ENCODE measurements at regions not wholly inside any gene's neighbourhood (a gene's known extent, or its start where the extent isn't known, plus 50 kb on each side); places are given as distances from the start of the nearest gene placed in this dataset.
A peak's percentile ranks its signal among the peaks of the same experiment; 100 is the strongest.

GRCh38 chr7:36082216-36082615 is 70.8 kb upstream of the EEPD1 start:
- no peak overlapping the region for H2AFZ ChIP-seq (ENCODE audit: low read length)
- H3K14ac ChIP-seq (ENCODE audit: low read length) = no peak overlapping the region
- no peaks in the 10 kb centered on the region for H3K79me1 ChIP-seq (ENCODE audit: low read depth, low read length)
- H2AK5ac ChIP-seq (ENCODE audit: low read depth, low read length) = no peak overlapping the region
- H4K8ac ChIP-seq (ENCODE audit: low read depth, low read length) = no peak overlapping the region
- H2BK12ac ChIP-seq (ENCODE audit: low read length) = no peak overlapping the region
- no peak overlapping the region for H2BK120ac ChIP-seq (ENCODE audit: low read depth, low read length)
- no peak overlapping the region for H3K23ac ChIP-seq (ENCODE audit: low read depth, low read length, poor library complexity)
- H3K4me2 ChIP-seq (ENCODE audit: insufficient read depth, low read length, poor library complexity, severe bottlenecking) = no peak overlapping the region
- H3K9ac ChIP-seq (ENCODE audit: low read depth, low read length, poor library complexity) = no peak overlapping the region
- H3K27ac ChIP-seq (replicated peaks; ENCODE audit: low read length) = no peak overlapping the region
- no peak overlapping the region for H2BK5ac ChIP-seq (ENCODE audit: low read length)
- no peaks in the 10 kb centered on the region for H3K36me3 ChIP-seq (replicated peaks in 1 of 2; ENCODE audit: control insufficient read depth in 2 of 2, insufficient read depth in 2 of 2, low read length in 2 of 2)
- no peak overlapping the region for H3K4me3 ChIP-seq (ENCODE audit: low read length in 2 of 2)
- no peak overlapping the region for H4K91ac ChIP-seq (ENCODE audit: low read depth, low read length, poor library complexity)
- WGBS, 2 donors (ENCODE audit: extremely low coverage in 2 of 2, insufficient read length in 2 of 2, insufficient replicate concordance in 1 of 2) = no CpG with 5 or more reads among the region's 4 CpGs
- peaks cover 0 to 5% of the 10 kb centered on the region in 2 donors for H3K4me1 ChIP-seq (ENCODE audit: control insufficient read depth in 2 of 2, insufficient read depth in 1 of 2, low read depth in 1 of 2, low read length in 2 of 2)
- DNase-seq (ENCODE audit: low spot score) = no peak
- H3K9me3 ChIP-seq (replicated peaks in 1 of 2; ENCODE audit: control insufficient read depth in 2 of 2, insufficient read depth in 1 of 2, low read depth in 1 of 2, low read length in 2 of 2) = no peaks in the 10 kb centered on the region
- peaks cover 0 to 3% (median 0%) of the 10 kb centered on the region in 3 experiments for H3K27me3 ChIP-seq (ENCODE audit: control insufficient read depth in 3 of 3, insufficient read depth in 3 of 3, low read depth in 1 of 3, low read length in 3 of 3)
- no peak overlapping the region for H3K18ac ChIP-seq (ENCODE audit: low read length)
- peak overlapping the region; percentile 28 for H2BK15ac ChIP-seq (ENCODE audit: low read length)
- H3K4ac ChIP-seq (ENCODE audit: low read length) = no peak overlapping the region

GRCh38 chr7:36082910-36083309 is 70.1 kb upstream of the EEPD1 start:
- peaks cover 0 to 3% (median 0%) of the 10 kb centered on the region in 3 experiments for H3K27me3 ChIP-seq (ENCODE audit: control insufficient read depth in 3 of 3, insufficient read depth in 3 of 3, low read depth in 1 of 3, low read length in 3 of 3)
- H3K14ac ChIP-seq (ENCODE audit: low read length) = no peak overlapping the region
- no CpG with 5 or more reads among the region's 5 CpGs for WGBS, 2 donors (ENCODE audit: extremely low coverage in 2 of 2, insufficient read length in 2 of 2, insufficient replicate concordance in 1 of 2)
- no peak overlapping the region for H3K4me3 ChIP-seq (ENCODE audit: low read length in 2 of 2)
- no peaks in the 10 kb centered on the region for H3K79me1 ChIP-seq (ENCODE audit: low read depth, low read length)
- H3K4ac ChIP-seq (ENCODE audit: low read length) = no peak overlapping the region
- no peak overlapping the region for H4K8ac ChIP-seq (ENCODE audit: low read depth, low read length)
- no peak overlapping the region for H2BK5ac ChIP-seq (ENCODE audit: low read length)
- no peak overlapping the region for H2AFZ ChIP-seq (ENCODE audit: low read length)
- no peak overlapping the region for H3K27ac ChIP-seq (replicated peaks; ENCODE audit: low read length)
- H2BK12ac ChIP-seq (ENCODE audit: low read length) = no peak overlapping the region
- no peak overlapping the region for H3K9ac ChIP-seq (ENCODE audit: low read depth, low read length, poor library complexity)
- H3K23ac ChIP-seq (ENCODE audit: low read depth, low read length, poor library complexity) = no peak overlapping the region
- DNase-seq (ENCODE audit: low spot score) = no peak
- H3K4me1 ChIP-seq (ENCODE audit: control insufficient read depth in 2 of 2, insufficient read depth in 1 of 2, low read depth in 1 of 2, low read length in 2 of 2) = peaks cover 0 to 5% of the 10 kb centered on the region in 2 donors
- H3K18ac ChIP-seq (ENCODE audit: low read length) = no peak overlapping the region
- no peak overlapping the region for H2AK5ac ChIP-seq (ENCODE audit: low read depth, low read length)
- no peak overlapping the region for H4K91ac ChIP-seq (ENCODE audit: low read depth, low read length, poor library complexity)
- H2BK15ac ChIP-seq (ENCODE audit: low read length) = no peak overlapping the region
- no peaks in the 10 kb centered on the region for H3K36me3 ChIP-seq (replicated peaks in 1 of 2; ENCODE audit: control insufficient read depth in 2 of 2, insufficient read depth in 2 of 2, low read length in 2 of 2)
- H2BK120ac ChIP-seq (ENCODE audit: low read depth, low read length) = no peak overlapping the region
- H3K9me3 ChIP-seq (replicated peaks in 1 of 2; ENCODE audit: control insufficient read depth in 2 of 2, insufficient read depth in 1 of 2, low read depth in 1 of 2, low read length in 2 of 2) = no peaks in the 10 kb centered on the region
- H3K4me2 ChIP-seq (ENCODE audit: insufficient read depth, low read length, poor library complexity, severe bottlenecking) = no peak overlapping the region

- Histone ChIP-seq H3K9ac (ENCODE audit: low read depth, low read length, poor library complexity) (no peak overlapping the region), H2BK120ac (ENCODE audit: low read depth, low read length) (no peak overlapping the region), H4K91ac (ENCODE audit: low read depth, low read length, poor library complexity) (no peak overlapping the region), H4K8ac (ENCODE audit: low read depth, low read length) (no peak overlapping the region), H3K18ac (ENCODE audit: low read length) (no peak overlapping the region), H3K4me3 (ENCODE audit: low read length in 2 of 2) (no peak overlapping the region), H2BK15ac (ENCODE audit: low read length) (no peak overlapping the region), H3K27ac (replicated peaks; ENCODE audit: low read length) (no peak overlapping the region), H3K4ac (ENCODE audit: low read length) (no peak overlapping the region), H3K4me1 (ENCODE audit: control insufficient read depth in 2 of 2, insufficient read depth in 1 of 2, low read depth in 1 of 2, low read length in 2 of 2) (peaks cover 0 to 5% of the 10 kb centered on the region in 2 donors), H3K9me3 (replicated peaks in 1 of 2; ENCODE audit: control insufficient read depth in 2 of 2, insufficient read depth in 1 of 2, low read depth in 1 of 2, low read length in 2 of 2) (no peaks in the 10 kb centered on the region), H3K27me3 (ENCODE audit: control insufficient read depth in 3 of 3, insufficient read depth in 3 of 3, low read depth in 1 of 3, low read length in 3 of 3) (peaks cover 0 to 3% (median 0%) of the 10 kb centered on the region in 3 experiments), H2BK5ac (ENCODE audit: low read length) (no peak overlapping the region), H3K4me2 (ENCODE audit: insufficient read depth, low read length, poor library complexity, severe bottlenecking) (no peak overlapping the region), H3K79me1 (ENCODE audit: low read depth, low read length) (no peaks in the 10 kb centered on the region), H3K23ac (ENCODE audit: low read depth, low read length, poor library complexity) (no peak overlapping the region), H2AK5ac (ENCODE audit: low read depth, low read length) (no peak overlapping the region), H3K14ac (ENCODE audit: low read length) (no peak overlapping the region), H2AFZ (ENCODE audit: low read length) (no peak overlapping the region), H2BK12ac (ENCODE audit: low read length) (no peak overlapping the region), H3K36me3 (replicated peaks in 1 of 2; ENCODE audit: control insufficient read depth in 2 of 2, insufficient read depth in 2 of 2, low read length in 2 of 2) (no peaks in the 10 kb centered on the region)
- no peak for DNase-seq (ENCODE audit: low spot score)
- WGBS, 2 donors (ENCODE audit: extremely low coverage in 2 of 2, insufficient read length in 2 of 2, insufficient replicate concordance in 1 of 2) = no CpG with 5 or more reads among the region's 12 CpGs
Measured at GRCh38 chr7:36083626-36084380, 69.3 kb upstream of the EEPD1 start.

GRCh38 chr7:36084485-36085091 is 68.5 kb upstream of the EEPD1 start:
- H3K4me3 ChIP-seq (ENCODE audit: low read length in 2 of 2) = peak overlapping the region in 1 of 2 donors; percentile 7
- no peak overlapping the region for H3K4ac ChIP-seq (ENCODE audit: low read length)
- peak overlapping the region; percentile 36 for H3K9ac ChIP-seq (ENCODE audit: low read depth, low read length, poor library complexity)
- no CpG with 5 or more reads among the region's 26 CpGs for WGBS, 2 donors (ENCODE audit: extremely low coverage in 2 of 2, insufficient read length in 2 of 2, insufficient replicate concordance in 1 of 2)
- H2BK15ac ChIP-seq (ENCODE audit: low read length) = no peak overlapping the region
- peaks cover 0 to 1% (median 0%) of the 10 kb centered on the region in 3 experiments for H3K27me3 ChIP-seq (ENCODE audit: control insufficient read depth in 3 of 3, insufficient read depth in 3 of 3, low read depth in 1 of 3, low read length in 3 of 3)
- H4K91ac ChIP-seq (ENCODE audit: low read depth, low read length, poor library complexity) = no peak overlapping the region
- no peak overlapping the region for H2BK5ac ChIP-seq (ENCODE audit: low read length)
- H2BK12ac ChIP-seq (ENCODE audit: low read length) = peak overlapping the region; percentile 64
- no peak overlapping the region for H2BK120ac ChIP-seq (ENCODE audit: low read depth, low read length)
- H3K23ac ChIP-seq (ENCODE audit: low read depth, low read length, poor library complexity) = no peak overlapping the region
- H3K4me2 ChIP-seq (ENCODE audit: insufficient read depth, low read length, poor library complexity, severe bottlenecking) = no peak overlapping the region
- H2AK5ac ChIP-seq (ENCODE audit: low read depth, low read length) = peak overlapping the region; percentile 23
- peaks cover 3 to 4% of the 10 kb centered on the region in 2 donors for H3K9me3 ChIP-seq (replicated peaks in 1 of 2; ENCODE audit: control insufficient read depth in 2 of 2, insufficient read depth in 1 of 2, low read depth in 1 of 2, low read length in 2 of 2)
- peak; percentile 14 for DNase-seq (ENCODE audit: low spot score)
- H2AFZ ChIP-seq (ENCODE audit: low read length) = peak overlapping the region; percentile 29
- peak overlapping the region; percentile 76 for H3K18ac ChIP-seq (ENCODE audit: low read length)
- H3K4me1 ChIP-seq (ENCODE audit: control insufficient read depth in 2 of 2, insufficient read depth in 1 of 2, low read depth in 1 of 2, low read length in 2 of 2) = peaks cover 0 to 5% of the 10 kb centered on the region in 2 donors
- H4K8ac ChIP-seq (ENCODE audit: low read depth, low read length) = no peak overlapping the region
- H3K14ac ChIP-seq (ENCODE audit: low read length) = no peak overlapping the region
- H3K79me1 ChIP-seq (ENCODE audit: low read depth, low read length) = no peaks in the 10 kb centered on the region
- H3K36me3 ChIP-seq (replicated peaks in 1 of 2; ENCODE audit: control insufficient read depth in 2 of 2, insufficient read depth in 2 of 2, low read length in 2 of 2) = no peaks in the 10 kb centered on the region
- no peak overlapping the region for H3K27ac ChIP-seq (replicated peaks; ENCODE audit: low read length)
